GM23338 (cell line): ENCODE measurements at regions not wholly inside any gene's neighbourhood (a gene's known extent, or its start where the extent isn't known, plus 50 kb on each side); places are given as distances from the start of the nearest gene placed in this dataset.

Source experiments
- ATAC-seq: fragments of 200-7000 bp; cut with Tn5 transposase; 3 replicates; pipeline ENCODE4 v1.9.1; 2020
- DNase-seq: peaks from one replicate; pipeline ENCODE4 v3.0.0-alpha.2; 2015; ENCODE audit warnings: low spot score
- H2AFZ ChIP-seq: fragments of 200-600 bp; sonication (generic); 2 replicates; pipeline ENCODE4 v1.8.0; 2016; ENCODE audit warnings: antibody characterized with exemption, mild to moderate bottlenecking, moderate library complexity
- H3F3A ChIP-seq: fragments of 200-600 bp; sonication (generic); replicated peaks from 2 replicates; pipeline ENCODE4 v1.8.0; 2017; ENCODE audit warnings: antibody characterized with exemption, mixed run types, low read depth
- H3K27ac ChIP-seq: fragments of 200-600 bp; sonication (generic); 2 replicates; pipeline ENCODE4 v1.6.1; 2016; ENCODE audit warnings: low read depth
- H3K27me3 ChIP-seq: fragments of 200-600 bp; sonication (generic); 2 replicates; pipeline ENCODE4 v1.8.0; 2016; ENCODE audit warnings: mild to moderate bottlenecking, mixed run types, moderate library complexity; ENCODE audit not compliant: insufficient read depth
- H3K36me3 ChIP-seq: fragments of 200-600 bp; sonication (generic); 2 replicates; pipeline ENCODE4 v1.8.0; 2016; ENCODE audit warnings: mild to moderate bottlenecking; ENCODE audit not compliant: insufficient read depth
- H3K4me1 ChIP-seq: fragments of 200-600 bp; sonication (generic); 2 replicates; pipeline ENCODE4 v1.8.0; 2016; ENCODE audit warnings: mild to moderate bottlenecking, moderate library complexity; ENCODE audit not compliant: insufficient read depth
- H3K4me2 ChIP-seq: fragments of 200-600 bp; sonication (generic); 2 replicates; pipeline ENCODE4 v1.7.1; 2017; ENCODE audit warnings: mixed run types
- H3K4me3 ChIP-seq: fragments of 200-600 bp; sonication (generic); 2 replicates; pipeline ENCODE4 v1.6.1; 2016; ENCODE audit warnings: mixed run types
- H3K79me2 ChIP-seq: fragments of 200-600 bp; sonication (generic); replicated peaks from 2 replicates; pipeline ENCODE4 v1.8.0; 2017; ENCODE audit warnings: mild to moderate bottlenecking; ENCODE audit not compliant: insufficient read depth
- H3K9me2 ChIP-seq: fragments of 200-600 bp; sonication (generic); 2 replicates; pipeline ENCODE4 v1.8.0; 2017; ENCODE audit not compliant: insufficient read depth
- H4K20me1 ChIP-seq: fragments of 200-600 bp; sonication (generic); replicated peaks from 2 replicates; pipeline ENCODE4 v1.8.0; 2017; ENCODE audit warnings: mild to moderate bottlenecking; ENCODE audit not compliant: insufficient read depth
- H3K27ac Mint-ChIP-seq: 2 replicates; pipeline ENCODE4 v1.8.0; 2020; ENCODE audit warnings: inconsistent platforms, mild to moderate bottlenecking, moderate library complexity, mixed read lengths
- H3K27me3 Mint-ChIP-seq: 3 replicates; pipeline ENCODE4 v1.8.0; 2022; ENCODE audit warnings: low read depth, mild to moderate bottlenecking, moderate library complexity, mixed read lengths, inconsistent platforms; ENCODE audit not compliant: insufficient read depth, poor library complexity
- H3K36me3 Mint-ChIP-seq: 3 replicates; pipeline ENCODE4 v1.8.0; 2021; ENCODE audit warnings: low read depth, mild to moderate bottlenecking, inconsistent platforms, moderate library complexity, mixed read lengths
- H3K4me1 Mint-ChIP-seq: 3 replicates; pipeline ENCODE4 v1.8.0; 2020; ENCODE audit warnings: mild to moderate bottlenecking, inconsistent platforms, mixed read lengths
- H3K4me3 Mint-ChIP-seq: 3 replicates; pipeline ENCODE4 v1.8.0; 2021; ENCODE audit warnings: moderate library complexity, mild to moderate bottlenecking, inconsistent platforms, mixed read lengths
- H3K9me3 Mint-ChIP-seq: 3 replicates; pipeline ENCODE4 v1.8.0; 2020; ENCODE audit warnings: moderate library complexity, mild to moderate bottlenecking, inconsistent platforms, mixed read lengths
- CREB1 ChIP-seq: fragments of 250-450 bp; sonication (Bioruptor Pico); IDR thresholded peaks from 2 replicates; pipeline ENCODE4 v1.5.0; 2020; ENCODE audit warnings: low read depth, mild to moderate bottlenecking, moderate library complexity
- EZH2 ChIP-seq: fragments of 200-600 bp; sonication (generic); IDR thresholded peaks from one replicate; pipeline ENCODE4 v1.8.0; 2017; ENCODE audit warnings: antibody characterized with exemption, mild to moderate bottlenecking, low read depth; ENCODE audit not compliant: unreplicated experiment
- EZH2phosphoT487 ChIP-seq: fragments of 200-600 bp; sonication (generic); IDR thresholded peaks from one replicate; pipeline ENCODE4 v1.8.1; 2018; ENCODE audit warnings: antibody characterized with exemption; ENCODE audit not compliant: unreplicated experiment
- JUNB ChIP-seq: IDR thresholded peaks from one replicate; pipeline ENCODE4 v1.6.1; 2016; ENCODE audit warnings: antibody characterized with exemption; ENCODE audit not compliant: unreplicated experiment
- POLR2AphosphoS5 ChIP-seq: IDR thresholded peaks from 2 replicates; pipeline ENCODE4 v1.6.1; 2016; ENCODE audit warnings: antibody characterized with exemption, low read depth
- STAT1 ChIP-seq: IDR thresholded peaks from one replicate; pipeline ENCODE4 v1.6.1; 2016; ENCODE audit warnings: antibody characterized with exemption; ENCODE audit not compliant: unreplicated experiment
- ZNF114 ChIP-seq: fragments of 250-450 bp; sonication (Bioruptor Pico); IDR thresholded peaks from 2 replicates; pipeline ENCODE4 v1.5.0; 2020; ENCODE audit warnings: mild to moderate bottlenecking, moderate library complexity
- ZNF331 ChIP-seq: fragments of 250-450 bp; sonication (Bioruptor Pico); IDR thresholded peaks from 2 replicates; pipeline ENCODE4 v1.5.0; 2020; ENCODE audit warnings: low read depth, mild to moderate bottlenecking, moderate library complexity
- TF ChIP-seq, protein P1 (sequence below): IDR thresholded peaks from one replicate; pipeline ENCODE4 v1.6.1; 2018; ENCODE audit warnings: antibody characterized with exemption; ENCODE audit not compliant: unreplicated experiment
- TF ChIP-seq, protein P2 (sequence below), 2 experiments: fragments of 200-600 bp in 1 of 2; sonication (generic) in 1 of 2; conservative IDR thresholded peaks; 2 replicates each; pipeline versions ENCODE4 v1.5.1 to v1.6.1; 2016 to 2017; ENCODE audit warnings: antibody characterized with exemption in 2 of 2, low read depth in 2 of 2, mild to moderate bottlenecking in 2 of 2, moderate library complexity in 1 of 2
- TF ChIP-seq, protein P3 (sequence below): fragments of 250-450 bp; sonication (Bioruptor Pico); IDR thresholded peaks from 2 replicates; pipeline ENCODE4 v1.5.0; 2020; ENCODE audit warnings: mild to moderate bottlenecking, moderate library complexity

DNA sequence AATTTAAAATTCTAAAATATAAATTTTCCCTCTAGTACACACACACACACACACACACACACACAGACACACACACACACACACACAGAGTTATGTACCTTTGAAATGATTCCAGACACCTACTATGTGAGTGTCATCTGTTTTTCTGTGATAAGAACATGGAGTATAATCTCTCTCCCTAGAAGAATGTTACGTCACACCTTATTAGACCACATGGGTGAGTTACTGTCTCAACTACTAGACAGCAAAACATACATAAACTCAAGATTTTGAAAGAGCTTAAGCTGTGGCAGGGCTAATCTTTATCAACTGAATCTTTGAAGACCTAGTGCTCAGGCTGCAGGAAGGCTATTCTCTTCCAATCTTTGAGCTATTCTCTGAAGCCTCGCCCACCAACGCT is 385.9 kb upstream of the BCHE start (continued):
- TF ChIP-seq, protein P1, sequence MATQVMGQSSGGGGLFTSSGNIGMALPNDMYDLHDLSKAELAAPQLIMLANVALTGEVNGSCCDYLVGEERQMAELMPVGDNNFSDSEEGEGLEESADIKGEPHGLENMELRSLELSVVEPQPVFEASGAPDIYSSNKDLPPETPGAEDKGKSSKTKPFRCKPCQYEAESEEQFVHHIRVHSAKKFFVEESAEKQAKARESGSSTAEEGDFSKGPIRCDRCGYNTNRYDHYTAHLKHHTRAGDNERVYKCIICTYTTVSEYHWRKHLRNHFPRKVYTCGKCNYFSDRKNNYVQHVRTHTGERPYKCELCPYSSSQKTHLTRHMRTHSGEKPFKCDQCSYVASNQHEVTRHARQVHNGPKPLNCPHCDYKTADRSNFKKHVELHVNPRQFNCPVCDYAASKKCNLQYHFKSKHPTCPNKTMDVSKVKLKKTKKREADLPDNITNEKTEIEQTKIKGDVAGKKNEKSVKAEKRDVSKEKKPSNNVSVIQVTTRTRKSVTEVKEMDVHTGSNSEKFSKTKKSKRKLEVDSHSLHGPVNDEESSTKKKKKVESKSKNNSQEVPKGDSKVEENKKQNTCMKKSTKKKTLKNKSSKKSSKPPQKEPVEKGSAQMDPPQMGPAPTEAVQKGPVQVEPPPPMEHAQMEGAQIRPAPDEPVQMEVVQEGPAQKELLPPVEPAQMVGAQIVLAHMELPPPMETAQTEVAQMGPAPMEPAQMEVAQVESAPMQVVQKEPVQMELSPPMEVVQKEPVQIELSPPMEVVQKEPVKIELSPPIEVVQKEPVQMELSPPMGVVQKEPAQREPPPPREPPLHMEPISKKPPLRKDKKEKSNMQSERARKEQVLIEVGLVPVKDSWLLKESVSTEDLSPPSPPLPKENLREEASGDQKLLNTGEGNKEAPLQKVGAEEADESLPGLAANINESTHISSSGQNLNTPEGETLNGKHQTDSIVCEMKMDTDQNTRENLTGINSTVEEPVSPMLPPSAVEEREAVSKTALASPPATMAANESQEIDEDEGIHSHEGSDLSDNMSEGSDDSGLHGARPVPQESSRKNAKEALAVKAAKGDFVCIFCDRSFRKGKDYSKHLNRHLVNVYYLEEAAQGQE = no peak
- TF ChIP-seq ZNF331 (CRISPR knock-in tag) (no peak), POLR2AphosphoS5 (no peak), STAT1 (no peak), EZH2phosphoT487 (no peak), CREB1 (CRISPR knock-in tag) (no peak), EZH2 (no peak), JUNB (no peak)
- TF ChIP-seq, protein P2, sequence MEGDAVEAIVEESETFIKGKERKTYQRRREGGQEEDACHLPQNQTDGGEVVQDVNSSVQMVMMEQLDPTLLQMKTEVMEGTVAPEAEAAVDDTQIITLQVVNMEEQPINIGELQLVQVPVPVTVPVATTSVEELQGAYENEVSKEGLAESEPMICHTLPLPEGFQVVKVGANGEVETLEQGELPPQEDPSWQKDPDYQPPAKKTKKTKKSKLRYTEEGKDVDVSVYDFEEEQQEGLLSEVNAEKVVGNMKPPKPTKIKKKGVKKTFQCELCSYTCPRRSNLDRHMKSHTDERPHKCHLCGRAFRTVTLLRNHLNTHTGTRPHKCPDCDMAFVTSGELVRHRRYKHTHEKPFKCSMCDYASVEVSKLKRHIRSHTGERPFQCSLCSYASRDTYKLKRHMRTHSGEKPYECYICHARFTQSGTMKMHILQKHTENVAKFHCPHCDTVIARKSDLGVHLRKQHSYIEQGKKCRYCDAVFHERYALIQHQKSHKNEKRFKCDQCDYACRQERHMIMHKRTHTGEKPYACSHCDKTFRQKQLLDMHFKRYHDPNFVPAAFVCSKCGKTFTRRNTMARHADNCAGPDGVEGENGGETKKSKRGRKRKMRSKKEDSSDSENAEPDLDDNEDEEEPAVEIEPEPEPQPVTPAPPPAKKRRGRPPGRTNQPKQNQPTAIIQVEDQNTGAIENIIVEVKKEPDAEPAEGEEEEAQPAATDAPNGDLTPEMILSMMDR (conservative IDR thresholded peaks at IDR 0.05; ENCODE audit: low read depth in 2 of 2) = no peak

DNA sequence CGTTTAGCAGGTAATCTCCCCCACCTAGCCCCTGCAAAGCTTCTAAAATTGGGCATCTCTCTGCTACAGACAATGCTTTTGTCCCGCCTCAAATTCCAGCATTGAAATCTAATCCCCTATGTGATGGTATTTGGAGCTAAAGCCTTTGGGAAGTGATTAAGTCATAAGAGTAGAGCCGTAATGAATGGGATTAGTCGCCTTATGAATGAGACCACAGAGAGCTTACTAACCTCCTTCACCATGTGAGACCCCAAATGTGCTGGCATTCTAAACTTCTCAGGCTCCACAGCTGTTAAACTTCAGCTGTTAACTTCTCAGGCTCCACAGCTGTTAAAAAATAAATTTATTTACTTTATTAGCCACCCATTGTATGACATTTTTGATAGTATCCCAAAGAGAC is 374.2 kb upstream of the BCHE start:
- Histone ChIP-seq H3K79me2 (no peaks in the 10 kb centered on the region), H3K4me2 (no peak overlapping the region), H3K4me1 (no peaks in the 10 kb centered on the region), H3K27me3 (no peaks in the 10 kb centered on the region), H4K20me1 (no peaks in the 10 kb centered on the region), H3K4me3 (no peak overlapping the region), H3K36me3 (no peaks in the 10 kb centered on the region), H2AFZ (no peak overlapping the region), H3K27ac (no peak overlapping the region), H3K9me2 (no peaks in the 10 kb centered on the region; the same call in 1 of the 2 replicates), H3F3A (no peaks in the 10 kb centered on the region)
- Mint-ChIP-seq H3K4me3 (no peak overlapping the region), H3K36me3 (no peaks in the 10 kb centered on the region), H3K27me3 (no peaks in the 10 kb centered on the region), H3K4me1 (peaks cover 10% of the 10 kb centered on the region; the same call in 2 of the 3 replicates), H3K9me3 (no peaks in the 10 kb centered on the region), H3K27ac (no peak overlapping the region)
- ATAC-seq (no peak), DNase-seq (peak; percentile 11)
- TF ChIP-seq CREB1 (CRISPR knock-in tag) (no peak), ZNF114 (CRISPR knock-in tag) (no peak), STAT1 (no peak), JUNB (no peak)
- TF ChIP-seq, protein P1 = no peak
- TF ChIP-seq, protein P3, sequence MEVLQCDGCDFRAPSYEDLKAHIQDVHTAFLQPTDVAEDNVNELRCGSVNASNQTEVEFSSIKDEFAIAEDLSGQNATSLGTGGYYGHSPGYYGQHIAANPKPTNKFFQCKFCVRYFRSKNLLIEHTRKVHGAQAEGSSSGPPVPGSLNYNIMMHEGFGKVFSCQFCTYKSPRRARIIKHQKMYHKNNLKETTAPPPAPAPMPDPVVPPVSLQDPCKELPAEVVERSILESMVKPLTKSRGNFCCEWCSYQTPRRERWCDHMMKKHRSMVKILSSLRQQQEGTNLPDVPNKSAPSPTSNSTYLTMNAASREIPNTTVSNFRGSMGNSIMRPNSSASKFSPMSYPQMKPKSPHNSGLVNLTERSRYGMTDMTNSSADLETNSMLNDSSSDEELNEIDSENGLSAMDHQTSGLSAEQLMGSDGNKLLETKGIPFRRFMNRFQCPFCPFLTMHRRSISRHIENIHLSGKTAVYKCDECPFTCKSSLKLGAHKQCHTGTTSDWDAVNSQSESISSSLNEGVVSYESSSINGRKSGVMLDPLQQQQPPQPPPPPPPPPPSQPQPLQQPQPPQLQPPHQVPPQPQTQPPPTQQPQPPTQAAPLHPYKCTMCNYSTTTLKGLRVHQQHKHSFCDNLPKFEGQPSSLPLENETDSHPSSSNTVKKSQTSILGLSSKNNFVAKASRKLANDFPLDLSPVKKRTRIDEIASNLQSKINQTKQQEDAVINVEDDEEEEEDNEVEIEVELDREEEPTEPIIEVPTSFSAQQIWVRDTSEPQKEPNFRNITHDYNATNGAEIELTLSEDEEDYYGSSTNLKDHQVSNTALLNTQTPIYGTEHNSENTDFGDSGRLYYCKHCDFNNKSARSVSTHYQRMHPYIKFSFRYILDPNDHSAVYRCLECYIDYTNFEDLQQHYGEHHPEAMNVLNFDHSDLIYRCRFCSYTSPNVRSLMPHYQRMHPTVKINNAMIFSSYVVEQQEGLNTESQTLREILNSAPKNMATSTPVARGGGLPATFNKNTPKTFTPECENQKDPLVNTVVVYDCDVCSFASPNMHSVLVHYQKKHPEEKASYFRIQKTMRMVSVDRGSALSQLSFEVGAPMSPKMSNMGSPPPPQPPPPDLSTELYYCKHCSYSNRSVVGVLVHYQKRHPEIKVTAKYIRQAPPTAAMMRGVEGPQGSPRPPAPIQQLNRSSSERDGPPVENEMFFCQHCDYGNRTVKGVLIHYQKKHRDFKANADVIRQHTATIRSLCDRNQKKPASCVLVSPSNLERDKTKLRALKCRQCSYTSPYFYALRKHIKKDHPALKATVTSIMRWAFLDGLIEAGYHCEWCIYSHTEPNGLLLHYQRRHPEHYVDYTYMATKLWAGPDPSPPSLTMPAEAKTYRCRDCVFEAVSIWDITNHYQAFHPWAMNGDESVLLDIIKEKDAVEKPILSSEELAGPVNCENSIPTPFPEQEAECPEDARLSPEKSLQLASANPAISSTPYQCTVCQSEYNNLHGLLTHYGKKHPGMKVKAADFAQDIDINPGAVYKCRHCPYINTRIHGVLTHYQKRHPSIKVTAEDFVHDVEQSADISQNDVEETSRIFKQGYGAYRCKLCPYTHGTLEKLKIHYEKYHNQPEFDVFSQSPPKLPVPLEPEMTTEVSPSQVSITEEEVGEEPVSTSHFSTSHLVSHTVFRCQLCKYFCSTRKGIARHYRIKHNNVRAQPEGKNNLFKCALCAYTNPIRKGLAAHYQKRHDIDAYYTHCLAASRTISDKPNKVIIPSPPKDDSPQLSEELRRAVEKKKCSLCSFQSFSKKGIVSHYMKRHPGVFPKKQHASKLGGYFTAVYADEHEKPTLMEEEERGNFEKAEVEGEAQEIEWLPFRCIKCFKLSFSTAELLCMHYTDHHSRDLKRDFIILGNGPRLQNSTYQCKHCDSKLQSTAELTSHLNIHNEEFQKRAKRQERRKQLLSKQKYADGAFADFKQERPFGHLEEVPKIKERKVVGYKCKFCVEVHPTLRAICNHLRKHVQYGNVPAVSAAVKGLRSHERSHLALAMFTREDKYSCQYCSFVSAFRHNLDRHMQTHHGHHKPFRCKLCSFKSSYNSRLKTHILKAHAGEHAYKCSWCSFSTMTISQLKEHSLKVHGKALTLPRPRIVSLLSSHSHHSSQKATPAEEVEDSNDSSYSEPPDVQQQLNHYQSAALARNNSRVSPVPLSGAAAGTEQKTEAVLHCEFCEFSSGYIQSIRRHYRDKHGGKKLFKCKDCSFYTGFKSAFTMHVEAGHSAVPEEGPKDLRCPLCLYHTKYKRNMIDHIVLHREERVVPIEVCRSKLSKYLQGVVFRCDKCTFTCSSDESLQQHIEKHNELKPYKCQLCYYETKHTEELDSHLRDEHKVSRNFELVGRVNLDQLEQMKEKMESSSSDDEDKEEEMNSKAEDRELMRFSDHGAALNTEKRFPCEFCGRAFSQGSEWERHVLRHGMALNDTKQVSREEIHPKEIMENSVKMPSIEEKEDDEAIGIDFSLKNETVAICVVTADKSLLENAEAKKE (CRISPR knock-in tag) = no peak
